Uterus (tissue), 2 donors: ENCODE measurements at regions not wholly inside any gene's neighbourhood (a gene's known extent, or its start where the extent isn't known, plus 50 kb on each side); places are given as distances from the start of the nearest gene placed in this dataset.

Experiments
- POLR2A ChIP-seq, 2 donors: fragments of 450-650 bp; IDR thresholded peaks; one replicate each; pipeline ENCODE4 v1.6.1; 2016; ENCODE audit warnings: antibody characterized with exemption in 2 of 2, mild to moderate bottlenecking in 1 of 2, moderate library complexity in 1 of 2
- TF ChIP-seq, protein P1 (sequence below), 4 experiments: fragments of 200-600 bp in 2 of 4; fragments of 450-650 bp in 2 of 4; sonication (generic) in 2 of 4; IDR thresholded peaks; one replicate each; pipeline ENCODE4 v1.5.1; 2016 to 2019; ENCODE audit warnings: antibody characterized with exemption in 4 of 4, mild to moderate bottlenecking in 2 of 4, moderate library complexity in 1 of 4

DNA sequence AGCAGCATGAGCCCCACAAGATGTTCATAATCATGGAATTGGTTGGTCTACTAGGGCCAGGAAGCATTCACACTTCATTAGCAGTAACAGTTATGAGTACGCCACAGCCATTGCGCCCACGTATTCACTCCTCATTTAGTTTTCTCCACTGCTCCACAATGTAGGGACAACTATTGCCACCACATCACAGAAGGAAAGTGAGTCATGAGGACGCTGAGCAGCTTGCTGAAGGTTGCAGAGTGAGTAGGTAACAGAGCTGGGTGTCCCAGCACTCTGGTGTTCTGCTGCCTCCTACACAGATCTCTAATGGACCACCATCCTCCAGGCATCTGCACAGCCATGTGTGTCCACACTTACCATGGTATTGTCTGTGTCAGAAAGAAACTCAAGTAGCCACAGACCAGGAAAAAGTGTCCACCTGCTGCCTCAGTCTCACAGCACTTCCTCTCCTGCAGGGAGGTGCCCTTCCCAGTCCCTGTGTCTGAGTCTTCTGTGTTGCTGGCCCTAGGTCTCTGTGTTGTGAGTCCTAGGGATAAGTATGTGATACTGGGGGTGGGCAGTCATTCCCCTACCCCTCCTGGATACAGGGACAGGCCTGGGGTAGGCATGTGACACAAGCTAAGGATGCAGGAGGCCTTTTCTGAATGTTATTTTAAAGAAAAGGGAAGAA, 103.9 kb downstream of the TTLL2 start:
- TF ChIP-seq, protein P1, sequence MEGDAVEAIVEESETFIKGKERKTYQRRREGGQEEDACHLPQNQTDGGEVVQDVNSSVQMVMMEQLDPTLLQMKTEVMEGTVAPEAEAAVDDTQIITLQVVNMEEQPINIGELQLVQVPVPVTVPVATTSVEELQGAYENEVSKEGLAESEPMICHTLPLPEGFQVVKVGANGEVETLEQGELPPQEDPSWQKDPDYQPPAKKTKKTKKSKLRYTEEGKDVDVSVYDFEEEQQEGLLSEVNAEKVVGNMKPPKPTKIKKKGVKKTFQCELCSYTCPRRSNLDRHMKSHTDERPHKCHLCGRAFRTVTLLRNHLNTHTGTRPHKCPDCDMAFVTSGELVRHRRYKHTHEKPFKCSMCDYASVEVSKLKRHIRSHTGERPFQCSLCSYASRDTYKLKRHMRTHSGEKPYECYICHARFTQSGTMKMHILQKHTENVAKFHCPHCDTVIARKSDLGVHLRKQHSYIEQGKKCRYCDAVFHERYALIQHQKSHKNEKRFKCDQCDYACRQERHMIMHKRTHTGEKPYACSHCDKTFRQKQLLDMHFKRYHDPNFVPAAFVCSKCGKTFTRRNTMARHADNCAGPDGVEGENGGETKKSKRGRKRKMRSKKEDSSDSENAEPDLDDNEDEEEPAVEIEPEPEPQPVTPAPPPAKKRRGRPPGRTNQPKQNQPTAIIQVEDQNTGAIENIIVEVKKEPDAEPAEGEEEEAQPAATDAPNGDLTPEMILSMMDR (IDR thresholded peaks at IDR 0.05), result no peak
- TF ChIP-seq POLR2A (IDR thresholded peaks at IDR 0.05), result no peak
